Brain pericyte (primary cell): ENCODE measurements at regions not wholly inside any gene's neighbourhood (a gene's known extent, or its start where the extent isn't known, plus 50 kb on each side); places are given as distances from the start of the nearest gene placed in this dataset.
"Not testable (repeated sequence)": the region's sequence is repeated elsewhere in the genome, so short reads cannot be mapped to it uniquely, and the experiment has no call there.

Source experiments
- DNase-seq: peaks from one replicate; pipeline ENCODE4 v3.0.0-alpha.2; 2012; ENCODE audit warnings: low read depth, low spot score

GRCh38 chr3:5543047-5543446 lies 355.5 kb downstream of the EDEM1 start:
- no peak for DNase-seq

- no peak for DNase-seq
Observed at GRCh38 chr3:5545719-5546118, 358.2 kb downstream of the EDEM1 start.

GRCh38 chr3:5553203-5553602 lies 365.7 kb downstream of the EDEM1 start:
- DNase-seq = no peak

GRCh38 chr3:5554245-5554747 lies 366.8 kb downstream of the EDEM1 start:
- DNase-seq = no peak

- DNase-seq = no peak
Observed at GRCh38 chr3:5560199-5560598, 372.7 kb downstream of the EDEM1 start.

GRCh38 chr3:5563537-5564277 lies 376.2 kb downstream of the EDEM1 start:
- no peak for DNase-seq

- DNase-seq = no peak
Observed at GRCh38 chr3:5564278-5564666, 376.8 kb downstream of the EDEM1 start.

GRCh38 chr3:5565026-5565425 lies 377.5 kb downstream of the EDEM1 start:
- DNase-seq = no peak

- no peak for DNase-seq
Observed at GRCh38 chr3:5567113-5567512, 379.6 kb downstream of the EDEM1 start.

GRCh38 chr3:5568451-5568850 lies 380.9 kb downstream of the EDEM1 start:
- DNase-seq = no peak

- no peak for DNase-seq
Observed at GRCh38 chr3:5569152-5569551, 381.6 kb downstream of the EDEM1 start.

- DNase-seq = no peak
Observed at GRCh38 chr3:5572168-5572567, 384.7 kb downstream of the EDEM1 start.

GRCh38 chr3:5576277-5577011 lies 388.9 kb downstream of the EDEM1 start:
- no peak for DNase-seq

- no peak for DNase-seq
Observed at GRCh38 chr3:5579139-5579602, 391.7 kb downstream of the EDEM1 start.

GRCh38 chr3:5579946-5580345 lies 392.4 kb downstream of the EDEM1 start:
- no peak for DNase-seq

- no peak for DNase-seq
Observed at GRCh38 chr3:5580826-5581225, 393.3 kb downstream of the EDEM1 start.

- peak; percentile 0 for DNase-seq
Observed at GRCh38 chr3:5581743-5582142, 394.2 kb downstream of the EDEM1 start.

GRCh38 chr3:5583920-5584319 lies 396.4 kb downstream of the EDEM1 start:
- no peak for DNase-seq

- no peak for DNase-seq
Observed at GRCh38 chr3:5585085-5585484, 397.6 kb downstream of the EDEM1 start.

- DNase-seq = no peak
Observed at GRCh38 chr3:5606884-5607472, 419.5 kb downstream of the EDEM1 start.

- DNase-seq = no peak
Observed at GRCh38 chr3:5607581-5607980, 420.1 kb downstream of the EDEM1 start.

- not testable (repeated sequence) for DNase-seq
Observed at GRCh38 chr3:5608971-5609370, 421.5 kb downstream of the EDEM1 start.

GRCh38 chr3:5613599-5613998 lies 426.1 kb downstream of the EDEM1 start:
- no peak for DNase-seq
